ENCODE measurements at regions not wholly inside any gene's neighbourhood (a gene's known extent, or its start where the extent isn't known, plus 50 kb on each side); places are given as distances from the start of the nearest gene placed in this dataset.

GRCh38 chr10:109348324-109348723, 575.0 kb downstream of the XPNPEP1 start:
- TF ChIP-seq CTCF (IDR thresholded peaks at IDR 0.05; ENCODE audit: low read depth, low read length, missing input control) (no peak), YY1 (IDR thresholded peaks at IDR 0.05) (no peak), REST (IDR thresholded peaks at IDR 0.05) (no peak), JUND (IDR thresholded peaks at IDR 0.05) (no peak), EGR1 (IDR thresholded peaks at IDR 0.05; ENCODE audit: low read depth in 2 of 2) (no peak), GABPA (IDR thresholded peaks at IDR 0.05 in 1 of 2, conservative IDR thresholded peaks at IDR 0.05 in 1 of 2) (no peak), MAX (IDR thresholded peaks at IDR 0.05) (no peak), ZBTB33 (IDR thresholded peaks at IDR 0.05) (no peak)

All from liver (tissue), 3 donors.